GM18526 (cell line): ENCODE measurements at regions not wholly inside any gene's neighbourhood (a gene's known extent, or its start where the extent isn't known, plus 50 kb on each side); places are given as distances from the start of the nearest gene placed in this dataset.

Source experiments
- POLR2A ChIP-seq: IDR thresholded peaks from 3 replicates; pipeline ENCODE4 v1.6.1; 2011; ENCODE audit not compliant: insufficient read length; ENCODE audit errors: extremely low read depth

GRCh38 chr7:142357953-142358520 lies 100.2 kb upstream of the PRSS58 start:
- no peak for TF ChIP-seq POLR2A

- TF ChIP-seq POLR2A = no peak
Observed at GRCh38 chr7:142356166-142356565, 98.3 kb upstream of the PRSS58 start.

GRCh38 chr7:142355328-142355727 lies 97.5 kb upstream of the PRSS58 start:
- no peak for TF ChIP-seq POLR2A

GRCh38 chr7:142353147-142354060 lies 95.5 kb upstream of the PRSS58 start:
- no peak for TF ChIP-seq POLR2A

GRCh38 chr7:142352543-142352942 lies 94.7 kb upstream of the PRSS58 start:
- no peak for TF ChIP-seq POLR2A

- TF ChIP-seq POLR2A = no peak
Observed at GRCh38 chr7:142351145-142351544, 93.3 kb upstream of the PRSS58 start.

GRCh38 chr7:142349670-142350405 lies 92.0 kb upstream of the PRSS58 start:
- TF ChIP-seq POLR2A = no peak

GRCh38 chr7:142348921-142349405 lies 91.1 kb upstream of the PRSS58 start:
- no peak for TF ChIP-seq POLR2A

GRCh38 chr7:142348100-142348499 lies 90.2 kb upstream of the PRSS58 start:
- no peak for TF ChIP-seq POLR2A

- no peak for TF ChIP-seq POLR2A
Observed at GRCh38 chr7:142347091-142347490, 89.2 kb upstream of the PRSS58 start.

GRCh38 chr7:142345811-142346210 lies 88.0 kb upstream of the PRSS58 start:
- TF ChIP-seq POLR2A = no peak

GRCh38 chr7:142338633-142339501 lies 81.0 kb upstream of the PRSS58 start:
- TF ChIP-seq POLR2A = no peak

- no peak for TF ChIP-seq POLR2A
Observed at GRCh38 chr7:142337054-142338001, 79.5 kb upstream of the PRSS58 start.

GRCh38 chr7:142334806-142335205 lies 76.9 kb upstream of the PRSS58 start:
- no peak for TF ChIP-seq POLR2A
